ENCODE measurements at regions not wholly inside any gene's neighbourhood (a gene's known extent, or its start where the extent isn't known, plus 50 kb on each side); places are given as distances from the start of the nearest gene placed in this dataset.

DNA sequence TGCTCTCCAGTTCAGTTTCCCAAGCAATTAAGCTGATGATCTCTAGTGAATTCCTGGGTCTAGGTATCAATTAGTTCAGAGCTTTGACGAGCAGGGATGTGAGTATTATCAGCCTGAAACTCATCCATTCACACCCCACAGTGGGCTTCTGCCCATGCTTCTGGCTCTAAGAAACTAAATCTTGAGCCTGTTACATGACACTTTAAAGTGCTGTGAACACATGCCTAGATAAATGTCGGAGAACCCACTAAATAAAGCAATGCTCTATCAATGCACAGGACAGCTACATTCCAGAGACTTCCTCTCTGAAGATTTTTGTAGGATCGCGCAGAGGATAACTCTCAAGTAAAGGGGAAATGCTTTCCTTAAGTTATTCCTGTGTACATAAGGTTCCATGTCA lies 356.5 kb upstream of the TNP1 start:
- DNase-seq (ENCODE audit: low read depth in 2 of 2, low spot score in 1 of 2): no peak

DNA sequence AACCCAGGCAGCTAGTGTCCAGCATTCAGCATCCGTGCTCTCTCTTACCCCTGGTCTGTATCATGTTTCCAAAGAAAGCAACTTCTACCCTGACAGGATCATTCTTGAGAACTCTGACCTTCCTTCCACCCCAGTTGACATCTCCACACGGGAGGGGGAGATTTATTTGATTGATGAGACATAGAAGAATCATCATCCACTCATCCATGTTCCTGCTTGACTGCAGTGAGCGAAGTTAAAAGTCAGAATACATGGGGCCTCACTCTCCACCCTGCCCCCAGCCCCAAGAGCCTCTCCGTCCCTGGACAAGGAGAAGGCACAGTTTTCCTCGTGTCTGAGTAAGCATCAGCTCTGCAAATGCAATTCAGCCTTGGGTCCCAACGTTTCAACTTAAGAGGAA lies 356.0 kb upstream of the TNP1 start:
- DNase-seq (ENCODE audit: low read depth in 2 of 2, low spot score in 1 of 2): no peak

GRCh38 chr2:217208867-217209266 lies 349.0 kb upstream of the TNP1 start:
- no peak for DNase-seq (ENCODE audit: low read depth in 2 of 2, low spot score in 1 of 2)

DNA sequence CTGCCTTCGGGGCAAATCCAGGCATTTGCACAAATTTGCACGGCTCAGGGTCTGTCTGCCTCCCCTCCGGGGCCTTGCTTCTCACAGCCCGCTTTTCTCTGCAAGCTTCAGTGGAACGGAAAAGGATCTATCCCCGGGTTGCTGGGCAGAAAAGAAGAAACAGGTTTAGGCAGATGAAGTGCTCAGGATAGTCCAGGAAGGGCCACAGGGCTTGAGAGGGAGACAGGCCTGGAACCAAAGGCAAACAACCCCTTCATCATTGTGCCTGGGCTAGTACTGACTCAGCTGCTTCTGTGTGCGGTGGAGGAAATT lies 347.8 kb upstream of the TNP1 start:
- no peak for DNase-seq (ENCODE audit: low read depth in 2 of 2, low spot score in 1 of 2)

DNA sequence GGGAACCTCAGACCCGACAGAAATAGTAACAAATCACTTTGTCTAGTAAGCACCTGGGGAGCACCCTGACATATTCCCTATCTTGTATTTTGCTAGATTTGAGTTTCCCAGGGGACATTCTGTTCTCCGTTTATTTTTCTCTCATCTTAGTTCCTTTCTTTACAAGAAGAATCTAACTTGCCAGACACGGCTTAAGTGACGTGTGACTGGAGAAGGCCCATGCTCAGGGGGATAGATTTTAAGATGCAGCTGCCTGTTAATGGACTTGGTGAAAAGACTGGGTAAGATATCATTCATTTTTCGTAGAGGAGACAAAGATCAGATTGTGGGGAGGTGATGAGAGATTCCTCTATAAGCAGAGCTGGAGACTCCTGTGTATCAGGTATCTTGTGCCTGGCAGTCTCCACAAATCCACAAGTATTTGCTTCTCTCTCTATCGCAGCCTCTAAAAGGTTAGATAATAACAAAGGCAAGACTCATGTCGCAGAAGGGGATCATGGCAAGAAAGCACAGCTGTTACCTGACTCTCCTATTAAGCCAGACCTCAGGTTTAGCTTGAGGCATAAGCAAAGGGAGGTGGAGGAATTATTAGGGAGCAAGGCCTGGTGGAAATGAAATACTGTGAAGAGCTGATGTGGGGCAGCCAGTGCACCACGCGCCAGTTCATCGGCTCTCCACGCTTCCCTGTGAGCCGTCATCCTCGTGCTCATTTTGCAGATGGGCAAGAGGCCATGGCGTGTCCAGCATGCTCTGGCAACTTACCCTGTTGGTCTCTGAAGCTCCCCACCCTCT lies 347.2 kb upstream of the TNP1 start:
- no peak for DNase-seq (ENCODE audit: low read depth in 2 of 2, low spot score in 1 of 2)

GRCh38 chr2:217206016-217206725 lies 346.3 kb upstream of the TNP1 start:
- no peak for DNase-seq (ENCODE audit: low read depth in 2 of 2, low spot score in 1 of 2)

GRCh38 chr2:217204358-217204757 lies 344.5 kb upstream of the TNP1 start:
- DNase-seq (ENCODE audit: low read depth in 2 of 2, low spot score in 1 of 2): no peak

DNA sequence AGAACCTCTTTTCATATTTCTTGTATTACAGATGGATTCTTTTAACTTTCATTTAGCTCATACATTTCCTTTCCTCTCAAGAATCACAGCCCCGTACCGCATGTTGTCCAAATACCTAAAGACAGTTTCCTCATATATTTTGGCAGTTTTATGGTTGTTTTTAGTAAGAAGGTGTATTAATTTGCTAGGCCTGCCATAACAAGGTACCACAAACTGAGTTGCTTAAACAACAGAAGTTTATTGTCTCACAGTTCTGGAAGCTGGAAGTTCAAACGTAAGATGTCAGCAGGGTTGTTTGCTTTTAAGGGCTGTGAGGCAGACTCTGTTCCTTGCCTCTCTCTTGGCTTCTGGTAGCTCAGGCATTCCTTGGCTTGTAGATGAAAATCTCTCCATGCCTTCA lies 343.2 kb upstream of the TNP1 start:
- no peak for DNase-seq (ENCODE audit: low read depth in 2 of 2, low spot score in 1 of 2)

- no peak for DNase-seq (ENCODE audit: low read depth in 2 of 2, low spot score in 1 of 2)
These were observed 339.4 kb upstream of the TNP1 start for GRCh38 chr2:217199255-217199630.

- DNase-seq (ENCODE audit: low read depth in 2 of 2, low spot score in 1 of 2): no peak
These were observed 336.0 kb upstream of the TNP1 start for GRCh38 chr2:217195658-217196446.

- DNase-seq (ENCODE audit: low read depth in 2 of 2, low spot score in 1 of 2): no peak
These were observed 335.2 kb upstream of the TNP1 start for GRCh38 chr2:217195016-217195415.

DNA sequence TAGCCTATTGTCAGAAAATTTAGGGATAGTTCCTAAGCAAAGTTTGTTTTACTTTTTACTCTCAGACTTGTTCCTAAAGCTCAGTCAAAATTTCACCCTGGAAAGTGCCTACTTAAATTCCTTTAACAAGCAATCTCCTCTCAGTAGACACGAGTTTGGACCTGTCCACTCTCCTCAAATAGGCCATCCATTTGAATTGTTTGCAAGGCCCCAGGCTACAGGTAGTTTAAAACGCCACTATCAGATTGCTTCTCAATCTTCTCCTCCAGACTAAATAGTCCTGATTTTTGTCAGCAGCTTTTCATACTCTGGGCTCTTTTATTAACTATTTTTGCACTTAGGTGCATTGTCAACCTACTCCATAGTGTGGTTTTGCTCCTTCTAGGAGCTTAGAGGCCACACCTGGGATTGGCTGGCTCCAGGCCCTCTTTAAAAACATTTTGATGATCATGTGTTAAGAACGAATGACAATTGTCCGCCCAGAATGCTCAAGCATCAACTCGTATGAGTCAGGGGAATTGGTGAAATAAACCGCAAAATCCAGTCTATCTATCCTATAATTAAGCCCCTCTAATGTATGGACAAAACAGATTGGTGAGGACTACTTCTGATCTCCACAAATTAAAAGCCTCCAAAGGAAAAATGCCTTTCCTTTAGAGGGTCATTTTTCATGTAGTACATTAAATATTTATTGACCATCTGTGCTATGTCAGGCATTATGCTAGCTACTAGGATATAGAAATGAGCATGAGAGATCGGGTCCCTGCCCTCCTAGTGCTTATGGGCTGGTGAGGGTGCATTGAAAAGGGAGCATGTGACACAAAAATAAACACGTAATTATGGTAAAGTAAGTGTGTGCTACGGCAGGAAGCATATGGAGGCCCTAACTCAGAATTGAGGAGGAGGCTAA lies 333.8 kb upstream of the TNP1 start:
- DNase-seq (ENCODE audit: low read depth in 2 of 2, low spot score in 1 of 2): no peak

DNA sequence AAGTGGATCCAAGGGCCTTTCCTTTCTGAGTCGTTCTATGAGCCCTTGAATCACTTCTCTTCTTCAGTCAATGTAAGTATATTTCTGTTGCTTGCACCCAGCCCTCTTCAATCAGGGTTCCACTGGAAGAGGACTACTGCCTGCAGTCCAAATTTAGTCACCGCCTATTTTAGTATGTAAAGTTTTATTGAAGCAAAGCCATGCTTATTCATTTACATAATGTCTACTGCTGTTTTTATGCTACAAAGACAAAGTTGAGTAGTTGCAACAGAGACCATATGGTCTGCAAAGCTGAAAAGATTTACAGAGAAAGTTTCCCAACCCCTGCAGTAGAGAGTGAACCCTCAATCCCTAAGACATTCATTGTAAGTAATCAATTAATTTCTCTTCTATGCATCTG lies 332.5 kb upstream of the TNP1 start:
- DNase-seq (ENCODE audit: low read depth in 2 of 2, low spot score in 1 of 2): no peak

GRCh38 chr2:217189747-217190146 lies 329.9 kb upstream of the TNP1 start:
- DNase-seq (ENCODE audit: low read depth in 2 of 2, low spot score in 1 of 2): no peak

- no peak for DNase-seq (ENCODE audit: low read depth in 2 of 2, low spot score in 1 of 2)
These were observed 329.3 kb upstream of the TNP1 start for GRCh38 chr2:217189131-217189530.

DNA sequence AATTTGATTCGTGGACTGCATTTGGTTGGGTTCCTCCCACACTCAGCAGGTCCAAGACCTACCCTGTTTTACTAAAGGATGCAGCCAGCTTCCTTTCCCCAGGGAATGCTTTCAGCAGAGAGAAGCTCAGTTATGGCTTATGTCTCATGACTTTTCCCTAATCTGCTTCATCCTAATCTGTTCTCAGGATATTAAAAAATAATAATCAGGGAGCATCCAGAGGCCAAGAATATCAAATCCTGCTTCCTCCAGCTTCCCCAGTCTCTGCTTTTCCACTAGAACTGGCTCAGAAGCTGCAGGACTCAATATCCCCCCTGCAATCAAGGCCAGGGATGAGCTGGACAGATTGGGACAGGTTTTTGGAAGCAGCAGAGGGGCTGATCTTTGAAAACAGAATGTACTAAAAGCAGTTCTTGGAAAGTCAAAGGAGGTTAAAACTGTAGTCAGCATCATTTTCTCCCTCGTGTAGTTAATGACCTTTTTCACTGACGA lies 326.9 kb upstream of the TNP1 start:
- DNase-seq (ENCODE audit: low read depth in 2 of 2, low spot score in 1 of 2): no peak

GRCh38 chr2:217186152-217186551 lies 326.3 kb upstream of the TNP1 start:
- no peak for DNase-seq (ENCODE audit: low read depth in 2 of 2, low spot score in 1 of 2)

DNA sequence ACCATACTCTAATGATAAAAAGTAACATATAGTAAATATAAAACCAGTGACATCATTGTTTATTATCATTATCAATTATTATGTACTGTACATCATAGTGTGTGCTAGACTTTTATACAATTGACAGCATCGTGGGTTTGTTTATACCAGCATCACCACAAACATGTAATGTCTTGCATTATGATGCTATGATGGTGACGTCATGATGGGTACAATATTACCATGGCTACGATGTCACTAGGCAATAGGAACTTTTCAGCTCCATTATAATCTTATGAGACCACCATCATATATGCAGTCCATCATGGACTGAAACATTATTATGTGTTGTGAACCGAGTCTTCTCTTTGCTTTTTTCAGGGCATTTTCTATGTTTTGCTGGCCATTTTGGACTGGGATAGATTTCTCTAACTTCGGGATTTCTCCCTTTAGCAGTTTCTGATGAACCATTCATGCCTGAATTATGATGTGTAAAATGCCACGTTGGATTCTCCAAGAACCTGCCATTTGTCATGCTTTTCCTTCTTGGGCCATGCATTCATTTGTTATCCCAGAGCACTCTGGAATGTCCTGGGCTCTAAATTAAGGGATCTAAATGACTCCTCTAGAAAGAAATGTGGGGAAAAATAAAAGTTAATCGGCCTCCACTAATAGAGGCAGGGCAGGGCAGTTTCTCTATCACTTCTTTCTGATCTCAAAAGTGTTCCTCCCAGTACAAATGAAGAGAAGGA lies 325.6 kb upstream of the TNP1 start:
- no peak for DNase-seq (ENCODE audit: low read depth in 2 of 2, low spot score in 1 of 2)

DNA sequence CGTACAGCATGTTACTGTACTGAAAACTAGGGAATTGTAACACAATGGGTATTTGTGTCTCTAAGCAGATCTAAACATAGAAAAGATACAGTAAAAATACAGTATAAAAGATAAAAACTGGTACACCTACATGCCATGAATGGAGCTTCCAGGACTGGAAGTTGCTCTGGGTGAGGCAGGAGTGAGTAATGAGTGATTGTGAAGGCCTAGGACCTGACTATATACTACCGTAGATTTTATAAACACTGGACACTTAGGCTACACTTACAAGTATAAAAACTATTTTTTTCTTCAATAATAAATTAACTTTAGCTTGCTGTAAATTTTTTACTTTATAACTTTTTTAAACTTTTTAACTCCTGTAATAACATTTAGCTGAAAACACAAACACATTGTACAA lies 324.4 kb upstream of the TNP1 start:
- no peak for DNase-seq (ENCODE audit: low read depth in 2 of 2, low spot score in 1 of 2)

DNA sequence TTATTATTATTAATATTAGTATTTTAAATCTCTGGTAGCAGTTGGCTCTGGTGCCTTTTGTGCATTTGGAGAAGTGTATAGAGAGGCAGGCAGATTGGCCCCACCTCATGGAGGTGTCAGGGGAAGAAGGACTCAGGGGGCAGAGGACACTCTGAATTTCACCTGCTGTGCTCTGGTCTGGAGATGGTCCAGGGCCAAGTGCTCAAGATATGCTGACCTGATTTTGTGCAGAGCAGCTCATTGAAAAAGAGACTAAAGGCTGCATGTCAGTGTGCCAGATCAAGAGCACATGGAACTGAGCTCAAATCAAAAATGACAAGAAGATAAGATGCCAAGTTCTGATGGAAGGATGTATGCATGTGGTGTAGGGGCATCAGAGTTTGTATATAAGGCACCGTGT lies 323.6 kb upstream of the TNP1 start:
- no peak for DNase-seq (ENCODE audit: low read depth in 2 of 2, low spot score in 1 of 2)

All from stimulated activated CD8-positive, alpha-beta memory T cell treated with anti-CD3 and anti-CD28 coated beads, Interleukin-4, amount 100 ng/mL, for 1 hour (primary cell).